Erythroblast (primary cell): ENCODE measurements at regions not wholly inside any gene's neighbourhood (a gene's known extent, or its start where the extent isn't known, plus 50 kb on each side); places are given as distances from the start of the nearest gene placed in this dataset.

Experiments
- GATA1 ChIP-seq: IDR thresholded peaks from 2 replicates; pipeline ENCODE4 v1.6.1; 2011; ENCODE audit warnings: low read depth, mild to moderate bottlenecking, control low read depth, low read length, moderate library complexity
- POLR2A ChIP-seq: IDR thresholded peaks from 2 replicates; pipeline ENCODE4 v1.6.1; 2011; ENCODE audit warnings: mild to moderate bottlenecking, low read length

GRCh38 chr3:188975600-188976314 is 196.0 kb upstream of the TPRG1 start:
- TF ChIP-seq POLR2A (no peak), GATA1 (no peak)
